ENCODE measurements at regions not wholly inside any gene's neighbourhood (a gene's known extent, or its start where the extent isn't known, plus 50 kb on each side); places are given as distances from the start of the nearest gene placed in this dataset.

- no peak for DNase-seq
Measured at GRCh38 chr4:167713756-167714155, 378.6 kb upstream of the ANXA10 start.

- no peak for DNase-seq
Measured at GRCh38 chr4:167715176-167715575, 377.2 kb upstream of the ANXA10 start.

- no peak for DNase-seq
Measured at GRCh38 chr4:167717495-167717894, 374.8 kb upstream of the ANXA10 start.

GRCh38 chr4:167721617-167722486 lies 370.5 kb upstream of the ANXA10 start:
- DNase-seq: no peak

- DNase-seq: no peak
Measured at GRCh38 chr4:167722487-167722808, 369.9 kb upstream of the ANXA10 start.

GRCh38 chr4:167724941-167725340 lies 367.4 kb upstream of the ANXA10 start:
- DNase-seq: no peak

- DNase-seq: no peak
Measured at GRCh38 chr4:167730769-167731168, 361.6 kb upstream of the ANXA10 start.

- no peak for DNase-seq
Measured at GRCh38 chr4:167745024-167745687, 347.2 kb upstream of the ANXA10 start.

- DNase-seq: no peak
Measured at GRCh38 chr4:167767281-167767680, 325.1 kb upstream of the ANXA10 start.

- DNase-seq: no peak
Measured at GRCh38 chr4:167774646-167775045, 317.7 kb upstream of the ANXA10 start.

- no peak for DNase-seq
Measured at GRCh38 chr4:167775375-167775774, 317.0 kb upstream of the ANXA10 start.

- DNase-seq: no peak
Measured at GRCh38 chr4:167779280-167779679, 313.1 kb upstream of the ANXA10 start.

- no peak for DNase-seq
Measured at GRCh38 chr4:167779864-167780263, 312.5 kb upstream of the ANXA10 start.

GRCh38 chr4:167784826-167785225 lies 307.5 kb upstream of the ANXA10 start:
- no peak for DNase-seq

- no peak for DNase-seq
Measured at GRCh38 chr4:167785523-167785922, 306.8 kb upstream of the ANXA10 start.

- DNase-seq: no peak
Measured at GRCh38 chr4:167786504-167786903, 305.8 kb upstream of the ANXA10 start.

GRCh38 chr4:167787231-167787630 lies 305.1 kb upstream of the ANXA10 start:
- no peak for DNase-seq

- DNase-seq: no peak
Measured at GRCh38 chr4:167802463-167803212, 289.7 kb upstream of the ANXA10 start.

GRCh38 chr4:167811958-167812357 lies 280.4 kb upstream of the ANXA10 start:
- no peak for DNase-seq

GRCh38 chr4:167826281-167826680 lies 266.1 kb upstream of the ANXA10 start:
- no peak for DNase-seq

- DNase-seq: no peak
Measured at GRCh38 chr4:167831855-167832254, 260.5 kb upstream of the ANXA10 start.

- DNase-seq: no peak
Measured at GRCh38 chr4:167838686-167839085, 253.7 kb upstream of the ANXA10 start.

GRCh38 chr4:167842487-167842886 lies 249.8 kb upstream of the ANXA10 start:
- DNase-seq: no peak

- no peak for DNase-seq
Measured at GRCh38 chr4:167854881-167855280, 237.5 kb upstream of the ANXA10 start.
